ENCODE measurements at regions not wholly inside any gene's neighbourhood (a gene's known extent, or its start where the extent isn't known, plus 50 kb on each side); places are given as distances from the start of the nearest gene placed in this dataset.

GRCh38 chr2:120472031-120472430 is 126.1 kb downstream of the INHBB start:
- DNase-seq (ENCODE audit: low spot score): no peak
- TF ChIP-seq, protein P1, sequence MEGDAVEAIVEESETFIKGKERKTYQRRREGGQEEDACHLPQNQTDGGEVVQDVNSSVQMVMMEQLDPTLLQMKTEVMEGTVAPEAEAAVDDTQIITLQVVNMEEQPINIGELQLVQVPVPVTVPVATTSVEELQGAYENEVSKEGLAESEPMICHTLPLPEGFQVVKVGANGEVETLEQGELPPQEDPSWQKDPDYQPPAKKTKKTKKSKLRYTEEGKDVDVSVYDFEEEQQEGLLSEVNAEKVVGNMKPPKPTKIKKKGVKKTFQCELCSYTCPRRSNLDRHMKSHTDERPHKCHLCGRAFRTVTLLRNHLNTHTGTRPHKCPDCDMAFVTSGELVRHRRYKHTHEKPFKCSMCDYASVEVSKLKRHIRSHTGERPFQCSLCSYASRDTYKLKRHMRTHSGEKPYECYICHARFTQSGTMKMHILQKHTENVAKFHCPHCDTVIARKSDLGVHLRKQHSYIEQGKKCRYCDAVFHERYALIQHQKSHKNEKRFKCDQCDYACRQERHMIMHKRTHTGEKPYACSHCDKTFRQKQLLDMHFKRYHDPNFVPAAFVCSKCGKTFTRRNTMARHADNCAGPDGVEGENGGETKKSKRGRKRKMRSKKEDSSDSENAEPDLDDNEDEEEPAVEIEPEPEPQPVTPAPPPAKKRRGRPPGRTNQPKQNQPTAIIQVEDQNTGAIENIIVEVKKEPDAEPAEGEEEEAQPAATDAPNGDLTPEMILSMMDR (IDR thresholded peaks at IDR 0.05; ENCODE audit: borderline replicate concordance, control extremely low read depth, extremely low read depth, insufficient read depth, missing control alignments): no peak
- in situ Hi-C loops (cut with MboI; ENCODE audit: low sequenced_read_pairs, unreplicated experiment): no loop called here

- no peak for DNase-seq (ENCODE audit: low spot score)
- TF ChIP-seq, protein P1 (IDR thresholded peaks at IDR 0.05; ENCODE audit: borderline replicate concordance, control extremely low read depth, extremely low read depth, insufficient read depth, missing control alignments): no peak
- in situ Hi-C loops (cut with MboI; ENCODE audit: low sequenced_read_pairs, unreplicated experiment): no loop called here
Measured at GRCh38 chr2:120472891-120473309, 127.0 kb downstream of the INHBB start.

DNA sequence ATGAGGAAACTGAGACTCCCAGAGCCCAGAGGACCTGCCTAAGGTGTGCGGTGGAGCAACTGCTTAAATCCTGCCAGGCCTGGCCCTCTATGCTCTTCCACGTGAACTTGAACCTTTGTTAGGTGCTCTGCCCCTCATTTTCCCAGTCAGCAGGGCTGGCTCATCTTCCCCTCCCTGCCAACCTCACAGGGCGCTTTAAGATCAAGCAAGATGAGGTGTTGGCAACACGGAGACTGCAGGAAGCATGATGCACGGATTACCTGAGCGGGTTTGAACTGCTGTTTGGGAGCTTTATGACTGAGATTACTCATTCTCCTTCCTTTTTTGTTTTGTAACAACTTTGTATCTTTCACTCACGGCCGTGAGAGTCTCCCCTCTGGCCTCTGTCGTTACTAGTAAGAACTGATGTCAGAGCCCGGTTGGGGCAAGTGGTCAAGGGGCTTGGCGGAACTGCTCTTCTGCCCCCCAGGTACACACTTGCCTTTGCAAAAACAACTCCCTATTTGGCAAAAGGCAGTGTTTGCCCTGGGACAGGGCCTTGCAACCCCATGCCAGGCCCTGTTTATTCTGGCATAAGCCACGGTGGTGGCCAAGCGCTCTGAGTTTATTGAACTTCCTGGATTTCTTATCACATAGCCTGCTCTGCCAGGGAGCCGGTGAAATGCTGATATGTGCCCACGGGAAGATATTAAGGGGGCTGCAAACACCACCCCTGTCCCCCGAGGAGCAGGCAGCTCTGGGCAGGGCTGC is 127.8 kb downstream of the INHBB start:
- DNase-seq (ENCODE audit: low spot score): no peak
- in situ Hi-C loops (cut with MboI; ENCODE audit: low sequenced_read_pairs, unreplicated experiment): no loop called here
- TF ChIP-seq, protein P1 (IDR thresholded peaks at IDR 0.05; ENCODE audit: borderline replicate concordance, control extremely low read depth, extremely low read depth, insufficient read depth, missing control alignments): no peak

- DNase-seq (ENCODE audit: low spot score): no peak
- in situ Hi-C loops (cut with MboI; ENCODE audit: low sequenced_read_pairs, unreplicated experiment): no loop called here
- TF ChIP-seq, protein P1 (IDR thresholded peaks at IDR 0.05; ENCODE audit: borderline replicate concordance, control extremely low read depth, extremely low read depth, insufficient read depth, missing control alignments): no peak
Measured at GRCh38 chr2:120474486-120474885, 128.6 kb downstream of the INHBB start.

DNA sequence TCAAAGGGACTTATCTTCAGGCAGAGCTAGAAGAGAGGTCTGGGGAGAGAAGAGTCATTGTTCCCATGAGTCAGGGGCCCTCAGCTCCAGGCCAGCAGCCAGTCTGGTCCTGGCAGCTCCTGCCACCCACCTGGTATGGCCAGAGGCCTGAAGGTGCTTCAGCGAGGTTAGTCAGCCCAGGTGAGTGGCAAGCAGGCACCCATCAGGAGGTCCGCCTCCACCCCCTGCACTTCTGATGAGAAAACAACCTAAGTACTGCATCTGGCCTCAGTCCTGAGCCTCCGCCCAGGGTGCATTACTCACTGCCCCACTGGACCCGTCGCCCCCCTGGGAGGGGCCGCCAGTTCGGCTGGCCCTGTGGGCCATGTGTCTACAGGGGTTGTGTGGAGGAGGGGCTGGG is 130.2 kb downstream of the INHBB start:
- TF ChIP-seq, protein P1 (IDR thresholded peaks at IDR 0.05; ENCODE audit: borderline replicate concordance, control extremely low read depth, extremely low read depth, insufficient read depth, missing control alignments): no peak
- DNase-seq (ENCODE audit: low spot score): no peak
- in situ Hi-C loops (cut with MboI; ENCODE audit: low sequenced_read_pairs, unreplicated experiment): no loop called here

DNA sequence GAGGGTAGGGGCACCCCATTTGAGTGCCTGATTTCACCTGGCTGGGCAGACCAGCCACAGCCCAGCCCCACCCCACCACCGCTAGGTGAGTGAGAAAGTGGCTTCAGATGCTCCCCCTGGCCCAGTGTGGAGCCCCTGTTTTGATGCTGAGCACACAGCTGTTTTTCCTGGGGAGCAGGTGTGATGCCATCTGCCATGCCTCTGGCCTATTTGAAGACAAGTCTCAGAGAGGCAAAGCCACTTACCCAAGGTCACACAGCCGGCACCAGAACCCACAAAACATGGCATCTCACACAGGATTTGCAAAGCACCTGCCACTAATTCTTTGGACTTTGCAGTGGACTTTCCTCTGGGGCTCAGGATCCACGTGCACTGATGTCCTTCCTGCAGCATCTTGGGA is 131.3 kb downstream of the INHBB start:
- TF ChIP-seq, protein P1 (IDR thresholded peaks at IDR 0.05; ENCODE audit: borderline replicate concordance, control extremely low read depth, extremely low read depth, insufficient read depth, missing control alignments): no peak
- DNase-seq (ENCODE audit: low spot score): no peak
- in situ Hi-C loops (cut with MboI; ENCODE audit: low sequenced_read_pairs, unreplicated experiment): no loop called here
